BLaER1 treated with 17β-estradiol and CSF1 and Interleukin-3, amounts not matched to agents 10 nM and 100 nM (cell line): ENCODE measurements at regions not wholly inside any gene's neighbourhood (a gene's known extent, or its start where the extent isn't known, plus 50 kb on each side); places are given as distances from the start of the nearest gene placed in this dataset.
A peak's percentile ranks its signal among the peaks of the same experiment; 100 is the strongest.
"Not testable (repeated sequence)": the region's sequence is repeated elsewhere in the genome, so short reads cannot be mapped to it uniquely, and the experiment has no call there.

Experiments
- H3K27ac ChIP-seq, 11 experiments: shearing (Covaris generic); formaldehyde crosslinking; 2 replicates each; pipeline ENCODE4 v1.8.1; 2022
- H3K27me3 ChIP-seq, 11 experiments: shearing (Covaris generic); formaldehyde crosslinking; 2 replicates each; pipeline ENCODE4 v1.8.1; 2022
- H3K36me3 ChIP-seq, 11 experiments: shearing (Covaris generic); formaldehyde crosslinking; 2 replicates each; pipeline ENCODE4 v1.8.1; 2022
- H3K4me1 ChIP-seq, 10 experiments: shearing (Covaris generic); formaldehyde crosslinking; 2 replicates each; pipeline ENCODE4 v1.8.1; 2022
- H3K4me2 ChIP-seq, 11 experiments: shearing (Covaris generic); formaldehyde crosslinking; 2 replicates each; pipeline ENCODE4 v1.8.1; 2022
- H3K4me3 ChIP-seq, 10 experiments: shearing (Covaris generic); formaldehyde crosslinking; 2 replicates each; pipeline ENCODE4 v1.8.1; 2022
- H3K9ac ChIP-seq, 11 experiments: shearing (Covaris generic); formaldehyde crosslinking; 2 replicates each; pipeline ENCODE4 v1.8.1; 2022
- H3K9me3 ChIP-seq, 11 experiments: shearing (Covaris generic); formaldehyde crosslinking; replicated peaks in 1 of 11; 2 replicates each; pipeline ENCODE4 v1.8.1; 2022
- H4K20me1 ChIP-seq, 11 experiments: shearing (Covaris generic); formaldehyde crosslinking; 2 replicates each; pipeline ENCODE4 v1.8.1; 2022
- Cebpa-rat ChIP-seq, 11 experiments: shearing (Covaris generic); IDR thresholded peaks; 2 replicates each; pipeline ENCODE4 v1.8.1; 2022

DNA sequence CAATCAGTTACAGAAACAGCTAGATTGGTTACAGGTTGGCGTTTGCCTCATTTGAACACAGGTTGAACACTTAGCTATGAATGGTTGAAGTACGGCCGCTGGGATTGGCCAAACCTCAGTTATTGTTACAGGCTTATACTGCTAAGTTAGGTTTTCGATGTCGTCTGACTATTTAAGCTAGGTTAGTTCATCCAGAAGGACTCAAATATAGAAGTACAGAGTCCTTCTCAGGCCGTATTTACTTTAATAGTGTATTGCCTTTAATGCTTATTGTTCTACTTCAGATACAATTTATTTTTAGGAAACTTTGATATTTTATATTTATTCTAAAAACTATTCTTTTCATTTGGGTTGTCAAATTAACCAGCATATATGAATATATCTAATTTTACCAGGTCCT, 334.7 kb downstream of the FAT4 start:
- Histone ChIP-seq H3K36me3 (no peaks in the 10 kb centered on the region), H3K4me2 (no peak overlapping the region), H3K4me1 (no peaks in the 10 kb centered on the region), H3K9ac (no peak overlapping the region), H3K9me3 (peaks cover 0 to 8% (median 4%) of the 10 kb centered on the region in 11 experiments; a peak in 8 of 22 replicates), H3K27me3 (no peaks in the 10 kb centered on the region), H4K20me1 (no peaks in the 10 kb centered on the region), H3K4me3 (no peak overlapping the region), H3K27ac (no peak overlapping the region)
- TF ChIP-seq Cebpa-rat (IDR thresholded peaks at IDR 0.05): no peak

DNA sequence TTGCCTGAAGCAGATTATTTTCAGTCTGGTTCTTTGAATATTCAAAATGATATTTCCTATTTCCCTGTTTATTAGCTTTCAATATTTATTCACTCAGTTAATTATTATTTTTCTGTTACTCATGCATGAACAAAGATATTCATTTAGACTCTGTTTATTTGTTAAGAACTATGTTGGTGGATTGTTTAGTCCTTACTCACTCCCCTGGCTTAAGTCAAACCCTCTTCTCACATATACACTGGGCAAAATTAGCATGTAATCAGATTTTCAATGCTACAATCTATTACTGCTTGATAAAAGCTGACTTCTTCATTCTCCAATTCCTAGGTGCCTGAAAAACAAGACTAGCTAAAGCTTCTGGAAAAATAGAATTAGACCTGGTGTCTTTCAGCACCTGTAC, 335.8 kb downstream of the FAT4 start:
- no peaks in the 10 kb centered on the region for H3K36me3 ChIP-seq
- no peak overlapping the region for H3K4me2 ChIP-seq
- no peak overlapping the region for H3K27ac ChIP-seq
- no peaks in the 10 kb centered on the region for H4K20me1 ChIP-seq
- H3K4me3 ChIP-seq: no peak overlapping the region
- H3K9me3 ChIP-seq: peaks cover 0 to 8% (median 4%) of the 10 kb centered on the region in 11 experiments; a peak in 8 of 22 replicates
- no peaks in the 10 kb centered on the region for H3K27me3 ChIP-seq
- H3K9ac ChIP-seq: no peak overlapping the region
- H3K4me1 ChIP-seq: no peaks in the 10 kb centered on the region
- TF ChIP-seq Cebpa-rat (IDR thresholded peaks at IDR 0.05): no peak

DNA sequence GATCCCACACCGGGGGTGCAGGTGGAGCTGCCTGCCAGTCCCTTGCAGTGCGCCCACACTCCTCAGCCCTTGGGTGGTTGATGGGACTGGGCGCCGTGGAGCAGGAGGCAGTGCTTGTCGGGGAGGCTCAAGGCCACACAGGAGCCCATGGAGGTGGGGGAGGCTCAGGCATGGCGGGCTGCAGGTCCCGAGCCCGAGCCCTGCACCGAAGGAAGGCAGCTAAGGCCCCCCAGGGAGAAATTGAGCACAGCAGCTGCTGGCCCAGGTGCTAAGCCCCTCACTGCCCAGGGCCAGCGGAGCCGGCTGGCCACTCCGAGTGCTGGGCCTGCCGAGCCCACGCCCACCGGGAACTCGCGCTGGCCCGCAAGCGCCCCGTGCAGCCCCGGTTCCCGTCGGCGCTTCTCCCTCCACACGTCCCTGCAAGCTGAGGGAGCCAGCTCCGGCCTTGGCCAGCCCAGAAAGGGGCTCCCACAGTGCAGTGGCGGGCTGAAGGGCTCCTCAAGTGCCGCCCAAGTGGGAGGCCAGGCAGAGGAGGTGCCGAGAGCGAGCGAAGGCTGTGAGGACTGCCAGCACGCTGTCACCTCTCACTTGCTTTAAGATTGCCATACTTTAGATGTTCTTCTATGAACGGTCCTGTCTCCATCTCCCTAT, 337.1 kb downstream of the FAT4 start:
- not testable (repeated sequence) for H3K9ac ChIP-seq, H3K4me2 ChIP-seq, H4K20me1 ChIP-seq

DNA sequence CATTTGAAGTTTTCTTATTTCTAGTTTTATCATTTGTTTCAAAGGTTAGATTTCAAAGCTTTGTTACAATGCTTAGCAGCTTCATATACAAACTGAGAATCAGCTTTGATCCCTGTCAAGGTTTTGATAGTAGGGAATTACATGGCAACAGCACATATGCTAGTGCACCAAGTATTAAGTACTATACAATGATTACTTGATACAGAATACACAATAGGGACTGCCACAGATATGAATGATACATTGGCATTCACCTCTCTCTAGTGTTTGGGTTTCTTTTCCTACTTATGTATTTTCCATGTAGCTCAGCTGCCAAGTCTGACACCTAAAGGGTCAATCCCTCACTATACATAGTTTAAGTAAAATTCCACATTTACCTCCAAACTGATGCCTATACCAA, 344.0 kb downstream of the FAT4 start:
- H3K36me3 ChIP-seq: no peaks in the 10 kb centered on the region

More for the DNA sequence above, 337.1 kb downstream of the FAT4 start:
- not testable (repeated sequence) for H3K36me3 ChIP-seq, H3K4me1 ChIP-seq, H3K27me3 ChIP-seq, H3K4me3 ChIP-seq, H3K27ac ChIP-seq, H3K9me3 ChIP-seq

DNA sequence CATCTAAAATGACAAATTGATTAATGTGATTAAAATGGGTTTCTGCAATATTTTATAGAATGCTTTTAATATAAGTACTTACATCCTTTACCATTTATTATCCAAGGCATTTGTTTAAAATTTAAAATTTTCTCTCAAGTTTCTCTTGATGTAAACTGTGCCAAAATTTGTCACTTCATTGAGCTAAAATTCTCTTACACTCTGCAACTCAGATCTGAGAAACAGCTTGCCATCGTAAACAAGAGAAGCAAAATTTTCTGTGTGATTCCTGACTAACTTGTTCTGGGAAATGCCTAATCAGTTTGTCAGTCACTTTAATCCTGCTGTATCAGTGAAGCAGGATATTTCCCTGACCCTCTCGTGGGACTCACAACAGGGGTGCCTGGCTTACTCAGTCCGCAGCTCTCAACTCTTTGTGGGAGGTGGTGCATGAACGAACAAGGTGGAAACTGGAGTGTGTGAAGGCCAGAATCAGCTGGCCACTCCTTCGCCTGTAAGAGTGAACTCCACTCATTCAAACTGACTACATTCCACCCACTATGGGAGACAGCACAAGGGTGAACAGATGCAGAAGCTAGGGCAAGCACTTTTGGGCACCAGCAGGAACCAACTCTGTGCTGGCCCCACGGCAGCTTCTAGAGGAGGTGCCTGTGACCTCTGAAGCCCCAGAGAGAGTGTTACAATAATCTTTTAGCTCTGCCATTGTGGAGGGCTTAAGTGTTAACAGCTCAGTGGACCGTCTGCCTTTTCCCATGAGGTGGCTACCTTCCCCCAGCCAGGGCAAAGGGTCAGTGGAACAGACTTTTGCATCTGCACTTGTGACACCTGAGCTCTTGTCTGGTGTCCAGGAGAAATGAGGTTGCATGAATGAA, 349.4 kb downstream of the FAT4 start:
- Histone ChIP-seq H3K4me3 (no peak overlapping the region), H3K27me3 (no peaks in the 10 kb centered on the region), H4K20me1 (no peaks in the 10 kb centered on the region), H3K27ac (no peak overlapping the region), H3K9ac (no peak overlapping the region), H3K4me2 (no peak overlapping the region), H3K9me3 (no peaks in the 10 kb centered on the region), H3K4me1 (no peaks in the 10 kb centered on the region), H3K36me3 (no peaks in the 10 kb centered on the region)
- no peak for TF ChIP-seq Cebpa-rat (IDR thresholded peaks at IDR 0.05)

More for the DNA sequence above, 344.0 kb downstream of the FAT4 start:
- Histone ChIP-seq H3K4me2 (no peak overlapping the region), H3K27me3 (no peaks in the 10 kb centered on the region), H3K4me3 (no peak overlapping the region), H3K9ac (no peak overlapping the region), H4K20me1 (no peaks in the 10 kb centered on the region), H3K9me3 (no peaks in the 10 kb centered on the region), H3K4me1 (no peaks in the 10 kb centered on the region), H3K27ac (no peak overlapping the region)
- TF ChIP-seq Cebpa-rat (IDR thresholded peaks at IDR 0.05): no peak

DNA sequence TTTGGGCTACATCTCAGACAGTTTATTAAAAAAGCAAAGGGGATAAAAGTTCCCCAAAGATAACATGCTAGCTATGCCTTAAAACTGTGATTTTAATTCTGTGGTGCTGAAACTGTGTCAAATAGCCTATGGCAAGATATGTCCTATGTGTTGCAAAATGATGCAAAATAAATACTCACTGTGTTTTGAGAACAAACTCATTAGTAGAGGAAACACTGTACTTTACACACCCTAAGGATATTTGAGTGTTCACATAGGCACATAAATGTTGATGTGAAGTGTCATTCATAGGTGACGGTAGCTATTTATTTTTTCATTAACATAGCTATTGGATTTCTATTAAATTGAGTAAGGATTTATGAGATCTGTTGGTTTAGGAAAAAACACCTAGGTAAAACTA, 351.9 kb downstream of the FAT4 start:
- H3K4me2 ChIP-seq: no peak overlapping the region
- H3K9me3 ChIP-seq: no peaks in the 10 kb centered on the region
- no peak overlapping the region for H3K9ac ChIP-seq
- H3K27me3 ChIP-seq: no peaks in the 10 kb centered on the region
- no peak overlapping the region for H3K27ac ChIP-seq
- H4K20me1 ChIP-seq: no peaks in the 10 kb centered on the region
- no peaks in the 10 kb centered on the region for H3K36me3 ChIP-seq
- H3K4me3 ChIP-seq: no peak overlapping the region
- TF ChIP-seq Cebpa-rat (IDR thresholded peaks at IDR 0.05): no peak
- no peaks in the 10 kb centered on the region for H3K4me1 ChIP-seq

DNA sequence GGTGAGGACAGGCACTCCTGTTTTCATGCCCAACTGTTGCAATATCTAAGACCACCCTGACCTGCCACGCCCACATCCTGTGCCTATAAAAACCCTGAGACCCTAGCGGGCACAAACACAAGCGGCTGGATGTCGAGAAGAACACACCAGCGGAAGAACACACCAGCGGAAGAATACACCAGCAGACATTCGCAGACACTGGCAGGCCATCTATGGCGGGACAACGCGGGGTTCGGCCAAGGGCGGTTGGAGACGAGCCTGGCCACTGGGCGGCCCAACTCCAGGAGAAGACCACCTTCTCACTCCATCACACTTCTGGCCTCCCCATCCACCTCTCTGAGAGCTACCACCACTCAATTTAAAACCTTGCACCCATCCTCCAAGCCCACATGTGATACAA, 361.4 kb downstream of the FAT4 start:
- no peak overlapping the region for H3K9ac ChIP-seq
- H4K20me1 ChIP-seq: no peaks in the 10 kb centered on the region
- no peak overlapping the region for H3K4me3 ChIP-seq
- no peaks in the 10 kb centered on the region for H3K36me3 ChIP-seq
- no peak overlapping the region for H3K27ac ChIP-seq
- H3K9me3 ChIP-seq: no peaks in the 10 kb centered on the region
- H3K27me3 ChIP-seq: no peaks in the 10 kb centered on the region
- H3K4me1 ChIP-seq: peaks cover 0 to 4% (median 0%) of the 10 kb centered on the region in 10 experiments; a peak in 1 of 20 replicates
- TF ChIP-seq Cebpa-rat (IDR thresholded peaks at IDR 0.05): no peak
- no peak overlapping the region for H3K4me2 ChIP-seq

DNA sequence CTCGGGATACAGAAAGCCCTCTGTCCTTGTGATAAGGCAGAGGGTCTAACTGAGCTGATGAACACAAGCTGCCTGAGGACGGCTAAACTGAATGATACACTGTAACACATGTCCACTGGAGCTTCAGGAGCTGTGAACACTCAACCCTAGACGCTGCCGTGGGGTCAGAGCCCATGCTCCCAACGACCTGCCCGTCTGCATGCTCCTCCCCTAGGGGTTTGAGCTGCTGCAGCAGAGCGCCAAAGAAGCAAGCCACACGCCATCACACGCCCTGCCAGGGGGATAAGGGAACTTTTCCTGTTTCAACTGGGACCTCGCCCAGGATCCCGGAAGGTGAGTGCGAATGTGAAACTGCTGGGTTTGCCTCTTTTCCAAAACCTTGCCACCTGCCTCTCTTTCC, 361.8 kb downstream of the FAT4 start:
- H3K4me2 ChIP-seq: no peak overlapping the region
- peaks cover 0 to 4% (median 0%) of the 10 kb centered on the region in 10 experiments; a peak in 1 of 20 replicates for H3K4me1 ChIP-seq
- no peaks in the 10 kb centered on the region for H3K9me3 ChIP-seq
- H3K4me3 ChIP-seq: no peak overlapping the region
- H4K20me1 ChIP-seq: no peaks in the 10 kb centered on the region
- H3K36me3 ChIP-seq: no peaks in the 10 kb centered on the region
- H3K27me3 ChIP-seq: no peaks in the 10 kb centered on the region
- TF ChIP-seq Cebpa-rat (IDR thresholded peaks at IDR 0.05): no peak
- H3K9ac ChIP-seq: no peak overlapping the region
- H3K27ac ChIP-seq: no peak overlapping the region

DNA sequence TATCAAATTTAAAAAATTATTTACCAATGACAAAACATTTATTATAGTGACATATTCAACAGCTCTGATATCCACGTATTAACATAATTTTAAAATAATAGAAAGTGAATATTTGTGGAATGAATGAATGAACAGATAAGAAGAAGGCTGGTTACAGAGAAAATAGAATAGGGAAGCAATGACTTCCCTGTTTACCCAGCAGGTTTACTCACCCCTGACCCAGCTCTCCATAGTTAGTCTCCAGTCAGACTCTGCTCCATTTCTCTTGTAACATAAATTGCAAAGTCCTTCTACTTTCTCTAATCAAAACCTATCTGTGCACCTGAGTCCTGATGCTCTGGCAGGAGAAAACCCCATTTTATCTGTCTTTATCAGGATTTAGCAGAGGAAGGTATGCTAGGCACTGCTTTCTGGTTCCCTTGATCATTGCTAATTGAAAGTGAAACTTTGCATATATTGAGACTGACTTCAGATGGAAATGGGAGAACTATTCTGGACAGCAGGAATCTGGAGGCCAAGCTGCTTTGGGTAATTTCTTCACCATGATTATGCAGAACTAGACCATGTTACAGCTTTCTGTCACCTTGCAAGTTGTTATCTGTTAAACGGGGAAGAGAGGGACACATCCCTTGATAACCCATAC, 363.0 kb downstream of the FAT4 start:
- H3K4me1 ChIP-seq: peaks cover 0 to 4% (median 0%) of the 10 kb centered on the region in 10 experiments; a peak in 1 of 20 replicates
- H3K9ac ChIP-seq: no peak overlapping the region
- H3K4me2 ChIP-seq: peak overlapping the region in 3 of 11 experiments; percentile 3 to 18 (median 12); a peak in 3 of 22 replicates
- H3K27ac ChIP-seq: no peak overlapping the region
- no peak for TF ChIP-seq Cebpa-rat (IDR thresholded peaks at IDR 0.05)
- H3K9me3 ChIP-seq: no peaks in the 10 kb centered on the region
- H3K27me3 ChIP-seq: no peaks in the 10 kb centered on the region
- no peak overlapping the region for H3K4me3 ChIP-seq
- no peaks in the 10 kb centered on the region for H3K36me3 ChIP-seq
- no peaks in the 10 kb centered on the region for H4K20me1 ChIP-seq
